SKM-1 (cell line): ENCODE measurements at regions not wholly inside any gene's neighbourhood (a gene's known extent, or its start where the extent isn't known, plus 50 kb on each side); places are given as distances from the start of the nearest gene placed in this dataset.
"Not testable (repeated sequence)": the region's sequence is repeated elsewhere in the genome, so short reads cannot be mapped to it uniquely, and the experiment has no call there.

Source experiments
- DNase-seq: peaks from one replicate; lab custom pipeline; 2025; ENCODE audit not compliant: unreplicated experiment; lab: John Stamatoyannopoulos, UW

DNA sequence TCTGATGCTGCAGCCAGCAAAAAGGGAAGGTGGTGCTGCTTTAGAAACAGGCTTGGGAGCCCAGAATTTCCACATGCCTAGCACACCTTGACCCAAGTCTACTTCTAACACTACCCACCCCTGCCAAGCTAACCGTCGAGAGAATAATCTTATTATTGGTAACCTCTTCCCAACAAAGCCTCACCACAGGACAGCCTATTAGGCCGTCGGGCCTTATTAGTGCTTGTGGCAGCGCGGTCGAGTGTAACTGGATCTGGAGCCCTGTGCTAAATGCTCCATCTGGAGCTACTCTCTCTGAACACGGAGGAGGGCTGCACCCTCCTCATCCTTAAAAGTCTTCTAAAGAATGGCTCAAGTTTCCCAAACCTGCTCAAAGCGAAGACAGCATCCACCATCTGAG lies 165.5 kb upstream of the NFIA start:
- no peak for DNase-seq

DNA sequence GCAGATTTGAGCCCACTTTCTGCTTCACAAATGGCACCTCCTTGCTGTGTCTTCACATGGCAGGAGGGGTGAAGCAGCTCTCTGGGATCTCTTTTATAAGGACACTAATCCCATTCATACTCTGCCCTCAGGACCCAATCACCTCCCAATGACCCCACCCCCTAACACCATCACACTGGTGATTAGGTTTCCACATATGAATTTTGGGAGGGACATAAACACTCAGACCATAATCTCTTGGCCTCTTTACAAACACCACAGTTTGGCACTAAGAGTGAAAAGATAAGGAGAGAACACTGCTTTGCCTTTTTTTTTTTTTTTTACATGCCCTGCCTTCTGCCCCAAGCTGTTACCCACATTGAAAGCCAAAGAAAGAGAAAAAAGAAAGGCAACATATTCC lies 166.2 kb upstream of the NFIA start:
- no peak for DNase-seq

DNA sequence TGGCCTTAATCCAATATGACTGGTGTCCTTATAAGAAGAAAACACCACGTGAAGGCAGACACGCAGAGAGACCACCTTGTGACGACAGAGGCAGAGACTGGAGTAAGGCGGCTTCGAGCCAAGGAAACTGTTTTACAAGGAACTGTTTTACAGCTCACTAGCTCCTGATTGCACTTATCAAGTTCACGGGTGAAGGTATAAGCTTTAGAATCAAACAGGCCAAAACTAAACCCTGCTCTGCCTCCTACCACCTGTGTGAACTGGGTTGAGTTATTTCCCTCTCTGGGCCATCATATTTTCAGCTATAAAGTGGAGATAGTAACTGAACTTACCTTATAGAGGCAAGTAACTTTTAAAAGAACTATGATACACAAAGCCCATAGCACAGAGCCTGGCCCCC lies 166.9 kb upstream of the NFIA start:
- no peak for DNase-seq

DNA sequence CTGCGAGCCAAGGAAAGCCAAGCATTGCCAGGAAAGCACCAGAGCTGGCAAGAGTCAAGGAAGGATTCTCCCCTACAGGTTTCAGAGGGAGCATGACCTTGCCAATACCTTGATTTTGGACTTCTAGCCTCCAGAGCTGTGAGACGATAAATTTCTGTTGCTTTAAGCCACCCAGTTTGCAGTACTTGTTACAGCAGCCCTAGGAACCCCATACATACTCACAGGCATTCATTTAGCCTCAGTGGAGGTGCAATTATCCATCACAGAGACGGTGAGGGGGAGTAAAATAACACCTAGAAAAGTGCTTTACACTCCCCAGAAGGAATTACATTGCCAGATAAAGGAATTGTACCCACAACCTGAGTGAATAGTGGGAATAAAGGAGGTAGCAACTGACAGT lies 167.4 kb upstream of the NFIA start:
- no peak for DNase-seq

DNA sequence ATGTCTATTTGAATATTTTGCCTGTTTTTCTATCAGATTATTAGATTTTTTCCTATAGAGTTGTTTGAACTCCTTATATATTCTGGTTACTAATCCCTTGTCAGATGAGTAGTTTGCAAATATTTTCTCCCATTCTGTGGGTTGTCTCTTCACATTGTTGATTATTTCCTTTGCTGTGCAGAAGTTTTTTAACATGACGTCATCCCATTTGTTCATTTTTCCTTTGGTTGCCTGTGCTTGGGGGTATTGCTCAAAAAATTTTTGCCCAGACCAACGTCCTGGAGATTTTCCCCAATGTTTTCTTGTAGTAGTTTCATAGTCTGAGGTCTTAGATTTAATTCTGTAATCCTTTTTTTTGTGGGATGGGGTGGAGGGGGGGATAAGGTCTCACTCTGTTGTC lies 168.7 kb upstream of the NFIA start:
- not testable (repeated sequence) for DNase-seq

DNA sequence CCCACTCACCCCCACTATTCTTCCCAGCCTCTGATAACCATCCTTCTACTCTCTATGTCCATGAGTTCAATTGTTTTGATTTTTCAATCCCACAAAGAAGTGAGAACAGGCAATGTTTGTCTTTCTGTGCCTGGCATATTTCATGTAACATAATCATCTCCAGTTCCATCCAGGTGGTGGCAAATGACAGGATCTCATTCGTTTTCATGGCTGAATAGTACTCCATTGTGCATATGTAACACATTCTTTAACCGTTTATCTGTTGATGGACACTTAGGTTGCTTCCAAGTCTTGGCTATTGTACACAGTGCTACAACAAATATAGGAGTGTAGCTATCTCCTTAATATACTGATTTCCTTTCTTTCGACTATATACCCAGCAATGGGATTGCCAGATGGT lies 169.3 kb upstream of the NFIA start:
- no peak for DNase-seq

DNA sequence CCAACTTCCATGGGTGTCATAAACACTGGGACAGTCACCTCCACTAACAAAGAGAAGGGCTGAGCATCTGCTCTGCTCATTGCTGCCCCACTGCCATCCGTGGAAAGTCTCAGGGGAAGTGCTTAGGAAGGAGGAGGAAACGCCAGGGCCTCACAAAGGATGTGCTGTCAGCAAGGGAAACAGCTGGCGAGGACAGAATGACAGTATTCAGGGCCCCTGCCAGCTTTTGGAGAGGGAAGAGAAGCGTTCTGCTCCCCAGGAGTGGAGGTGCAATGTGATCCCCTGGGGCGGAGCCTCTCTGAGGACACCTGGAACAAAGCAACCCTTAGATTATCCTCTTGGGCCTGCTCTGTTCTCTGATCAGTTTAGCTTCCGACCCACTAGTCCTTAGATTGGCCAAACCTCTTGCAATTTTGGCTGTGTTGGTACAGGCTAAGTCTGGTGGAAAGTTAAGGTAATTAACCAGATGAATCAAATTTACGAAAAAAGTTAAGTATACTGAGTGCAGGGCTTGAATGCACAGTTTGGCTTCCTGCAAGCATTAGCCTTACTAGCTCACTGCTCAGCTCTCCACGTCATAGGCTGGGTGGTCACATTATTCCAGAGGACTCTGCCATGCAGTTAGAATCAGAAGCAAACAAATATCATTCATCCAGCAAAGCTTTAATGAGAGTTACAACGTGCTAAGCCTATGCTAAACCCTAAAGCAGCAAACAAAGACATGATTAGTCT lies 170.2 kb upstream of the NFIA start:
- no peak for DNase-seq

DNA sequence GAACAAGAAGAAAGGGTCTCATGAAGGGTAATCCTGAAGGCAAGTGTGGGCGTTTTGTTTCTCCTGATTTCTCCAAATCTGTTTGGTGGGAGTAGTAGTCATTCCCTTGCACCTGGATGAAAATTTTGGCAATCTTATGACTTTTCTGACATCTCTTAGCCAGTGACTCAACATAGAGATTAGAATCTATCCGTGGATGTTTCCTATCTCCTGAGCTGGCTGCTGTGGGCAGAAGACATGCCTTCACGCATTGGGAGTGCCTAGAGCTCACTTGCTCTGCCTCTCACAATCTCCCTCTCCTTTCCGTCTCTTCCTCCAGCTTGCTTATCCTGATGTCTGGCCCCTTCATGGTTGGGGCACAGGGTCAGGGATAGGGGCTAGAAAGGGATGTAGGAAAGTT lies 174.2 kb upstream of the NFIA start:
- DNase-seq: no peak

DNA sequence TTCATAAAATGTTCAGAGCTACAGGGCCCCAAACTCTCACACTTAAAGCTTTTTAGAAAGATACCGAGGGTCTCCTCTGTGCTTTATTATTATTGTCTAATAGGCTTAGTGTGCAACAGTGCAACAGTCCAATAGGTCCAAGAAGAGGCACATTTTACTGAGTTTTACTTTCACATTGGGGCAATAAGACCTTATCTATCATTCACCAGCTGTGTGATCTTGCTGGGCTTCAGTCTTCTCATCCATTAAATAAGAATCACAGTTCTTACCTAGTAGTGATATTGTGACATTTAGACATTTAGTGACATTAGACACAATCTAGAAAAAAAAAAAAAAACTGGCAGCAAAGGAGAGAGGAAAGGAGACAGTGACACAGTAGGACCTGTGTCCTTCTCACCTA lies 175.8 kb upstream of the NFIA start:
- DNase-seq: no peak

DNA sequence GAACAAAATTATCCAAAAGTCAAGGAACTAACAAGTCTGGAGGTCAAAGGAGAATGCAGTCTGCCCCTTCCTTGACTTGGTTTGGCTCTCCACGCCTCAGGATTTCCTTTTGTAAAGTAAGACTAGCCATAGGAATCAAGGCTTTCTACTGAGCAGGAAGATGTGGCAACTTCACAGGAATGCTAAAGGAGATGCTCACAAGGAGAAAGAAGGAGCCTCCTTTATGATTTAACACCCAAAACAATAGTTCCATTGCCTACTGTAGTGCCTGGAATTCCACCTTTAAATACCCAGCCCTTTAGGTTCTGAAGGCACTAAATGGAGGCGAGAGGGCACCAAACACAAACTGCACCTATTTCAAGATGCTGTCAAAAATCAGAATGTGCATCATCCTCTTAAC lies 176.3 kb upstream of the NFIA start:
- no peak for DNase-seq

DNA sequence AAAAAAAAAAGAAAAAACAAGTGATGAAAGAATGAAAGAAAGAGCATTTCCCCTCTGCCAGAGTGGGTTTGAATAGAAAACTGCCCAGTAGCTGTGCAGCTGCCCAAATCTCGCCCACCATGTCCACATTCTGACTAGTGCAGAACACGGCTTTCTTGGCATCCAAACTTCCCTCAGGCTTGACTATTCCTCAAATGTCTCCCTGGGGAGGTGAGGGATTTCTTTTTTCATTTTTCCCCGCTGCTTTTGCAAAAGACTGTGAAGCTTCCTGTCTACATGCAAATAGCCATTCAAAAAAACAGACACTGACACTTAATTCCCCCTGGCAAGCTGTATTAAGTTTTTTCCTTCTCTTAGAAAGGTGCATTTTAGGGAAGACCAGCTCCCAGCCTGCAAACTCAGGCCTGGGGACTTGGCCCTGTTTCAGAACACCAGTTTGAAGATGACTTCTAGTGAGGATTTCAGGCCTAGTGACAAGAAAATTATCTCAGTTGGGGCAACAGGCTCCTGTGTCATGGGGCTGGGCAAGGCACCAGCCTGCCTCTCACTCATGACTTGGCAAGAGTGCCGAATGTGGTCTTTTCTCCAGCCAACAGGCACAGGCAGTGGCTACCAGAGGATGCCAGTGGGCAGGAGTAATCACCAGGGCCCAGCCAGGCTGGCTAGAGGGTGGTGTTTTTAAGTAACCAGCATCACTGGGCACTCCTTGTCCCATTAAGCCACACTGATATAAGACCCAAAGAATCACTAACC lies 178.1 kb upstream of the NFIA start:
- no peak for DNase-seq

DNA sequence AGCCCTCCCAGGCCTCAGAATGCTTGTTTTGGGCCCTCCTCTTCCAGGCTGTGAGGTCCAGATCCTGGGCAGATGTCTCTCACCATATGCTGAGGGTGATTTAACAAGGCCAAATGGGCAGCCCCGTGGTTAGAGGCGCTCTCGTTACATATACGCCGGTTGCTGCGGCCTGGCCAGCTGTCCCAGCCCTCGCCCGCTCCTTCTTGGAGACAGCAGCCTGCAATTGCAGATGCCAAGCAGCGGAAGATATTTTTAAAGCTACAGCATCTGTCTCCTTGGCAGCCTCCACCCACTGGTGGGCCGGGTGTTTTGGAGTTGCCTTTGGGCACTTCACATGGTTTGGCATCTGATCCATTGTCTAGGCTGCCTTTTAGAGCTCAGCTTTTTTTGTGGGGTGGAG lies 178.8 kb upstream of the NFIA start:
- no peak for DNase-seq

DNA sequence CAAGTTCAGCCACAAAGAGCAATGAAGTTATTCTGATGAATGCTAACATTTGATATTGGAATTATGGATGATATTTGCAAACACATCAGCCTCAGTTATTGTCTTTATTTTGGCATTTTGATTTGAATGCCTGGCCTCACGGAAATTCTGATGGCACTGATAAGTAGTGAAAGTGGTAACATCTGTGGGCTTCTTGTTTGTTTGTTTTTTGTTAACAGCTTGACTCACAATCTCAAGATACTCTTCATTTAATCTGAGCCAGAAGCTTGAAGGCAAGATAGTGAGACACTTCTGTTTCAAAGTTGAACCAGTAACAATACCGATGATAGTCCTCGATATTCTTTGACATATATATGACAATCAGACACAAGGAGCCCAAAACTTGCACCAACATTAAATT lies 182.9 kb upstream of the NFIA start:
- no peak for DNase-seq

DNA sequence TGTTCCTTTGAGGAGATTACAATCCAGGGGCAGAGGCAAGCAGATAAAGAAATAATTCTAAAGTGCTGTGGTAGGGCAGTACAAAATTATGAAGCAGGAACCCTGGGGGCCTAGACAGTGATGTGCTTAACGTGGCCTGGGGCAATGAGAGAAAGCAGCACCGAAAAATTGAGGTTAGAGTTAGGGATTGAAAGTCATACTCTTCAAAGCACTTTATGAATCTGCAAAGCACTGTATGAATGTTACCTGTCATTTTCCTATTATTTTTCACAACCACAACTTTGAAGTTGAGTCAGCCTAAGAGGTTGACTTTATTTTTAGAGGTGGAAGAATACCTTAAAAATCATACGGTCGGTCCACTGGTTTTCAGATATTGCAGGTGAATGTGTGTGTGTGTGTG lies 183.4 kb upstream of the NFIA start:
- no peak for DNase-seq

DNA sequence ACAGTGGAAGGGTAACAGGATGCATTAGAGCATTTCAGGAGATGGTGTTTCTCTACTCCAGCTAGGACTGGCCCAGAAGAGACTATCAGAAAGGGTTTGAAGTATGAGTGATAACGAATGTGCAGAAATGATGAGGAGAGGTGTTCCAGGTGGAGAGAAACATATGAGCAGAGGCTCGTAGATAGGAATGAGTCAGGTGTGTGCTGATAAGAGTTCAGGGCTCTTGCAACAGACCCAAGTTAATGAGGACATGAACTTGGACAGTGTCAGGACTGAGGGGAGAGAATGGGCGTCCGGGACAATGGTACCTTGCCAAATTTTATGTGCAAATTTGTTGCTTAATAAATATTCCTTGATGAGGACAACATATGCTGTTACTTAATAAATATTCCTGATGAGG lies 183.9 kb upstream of the NFIA start:
- DNase-seq: no peak

DNA sequence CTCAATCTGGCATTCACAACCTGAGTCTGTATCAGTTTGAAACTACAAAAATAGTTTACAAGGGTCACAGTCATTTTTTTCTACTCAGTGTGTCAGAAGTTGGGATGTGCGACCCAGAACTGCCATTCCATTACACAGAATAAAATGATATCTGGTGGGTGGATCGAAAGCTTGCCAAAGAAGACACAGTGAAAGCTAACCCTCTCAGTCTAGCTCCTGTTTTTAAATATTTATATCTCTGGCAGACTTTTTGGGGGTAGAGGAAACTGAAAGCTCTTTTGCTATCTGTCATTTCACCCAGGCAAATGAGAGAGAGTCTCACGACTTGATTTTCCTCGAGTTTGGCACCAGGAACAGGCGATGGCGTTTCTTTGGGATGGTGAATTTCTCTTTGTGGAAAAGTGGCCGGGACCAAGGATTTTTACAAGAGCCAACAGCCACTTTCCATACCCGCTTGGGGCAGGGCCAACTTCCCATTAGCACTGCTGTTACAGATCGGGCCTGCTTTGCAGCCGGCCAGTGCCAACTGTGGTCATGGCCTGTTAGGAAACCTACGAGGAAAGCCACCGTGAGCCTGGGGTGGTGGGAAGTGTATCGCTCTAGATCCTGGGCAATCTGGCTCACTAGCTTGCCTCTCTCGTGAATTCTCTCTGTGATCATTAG lies 185.5 kb upstream of the NFIA start:
- DNase-seq: no peak

DNA sequence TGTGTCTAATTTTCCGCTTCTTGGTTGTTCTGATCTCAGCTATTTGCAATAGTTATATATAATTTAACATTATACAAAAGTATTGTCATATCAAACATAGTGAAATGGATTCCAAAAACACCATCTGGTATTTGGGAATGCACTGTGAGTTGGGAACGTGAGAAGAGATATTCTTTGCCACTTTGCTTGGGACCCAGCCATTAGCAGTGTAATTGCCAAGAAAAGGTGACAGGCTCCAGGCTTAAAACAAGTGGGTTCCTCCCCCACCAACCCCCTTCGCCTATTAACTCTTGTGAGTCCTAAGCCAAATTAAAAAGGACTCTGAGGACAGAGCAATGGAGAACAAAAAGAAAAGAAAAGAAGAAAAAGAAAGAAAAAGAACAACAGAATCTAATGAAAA lies 186.7 kb upstream of the NFIA start:
- DNase-seq: no peak

DNA sequence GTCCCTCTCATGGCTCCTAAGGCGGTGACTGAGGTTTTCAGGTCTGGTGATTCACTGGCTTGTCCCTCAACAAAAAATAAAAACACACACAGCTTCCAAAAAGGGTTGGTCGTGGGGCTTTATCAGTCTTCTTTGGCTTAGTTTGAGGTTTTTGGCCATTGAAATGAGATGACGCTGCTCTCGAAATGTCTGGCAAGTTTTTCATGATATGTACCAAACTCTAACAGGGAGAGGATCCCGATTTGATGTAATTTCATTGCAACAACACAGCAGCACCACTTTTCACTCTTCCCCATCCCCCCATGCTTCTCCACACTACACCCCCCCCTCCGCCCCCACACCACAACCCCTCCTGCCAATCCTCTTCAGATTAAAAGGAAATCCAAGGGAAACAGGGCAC lies 187.1 kb upstream of the NFIA start:
- no peak for DNase-seq

DNA sequence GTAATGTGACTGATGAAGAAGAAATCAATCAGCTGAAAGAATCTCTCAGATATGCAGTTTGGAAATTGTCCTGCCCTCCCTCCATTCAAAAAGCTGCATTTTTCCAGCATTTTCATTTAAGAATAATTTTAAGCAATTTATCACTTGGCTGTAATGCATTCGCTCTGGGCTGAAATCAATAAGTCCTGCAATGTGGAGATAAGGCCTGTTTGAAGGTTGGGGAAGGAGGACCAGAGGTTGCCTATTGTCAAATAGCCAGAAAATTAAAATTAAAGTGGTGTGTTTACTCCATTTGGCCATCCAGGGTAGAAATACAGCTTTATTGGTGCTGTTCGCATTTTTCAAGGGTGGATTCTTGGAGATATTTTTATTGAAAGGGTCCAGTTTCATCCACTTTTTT lies 187.6 kb upstream of the NFIA start:
- DNase-seq: no peak

DNA sequence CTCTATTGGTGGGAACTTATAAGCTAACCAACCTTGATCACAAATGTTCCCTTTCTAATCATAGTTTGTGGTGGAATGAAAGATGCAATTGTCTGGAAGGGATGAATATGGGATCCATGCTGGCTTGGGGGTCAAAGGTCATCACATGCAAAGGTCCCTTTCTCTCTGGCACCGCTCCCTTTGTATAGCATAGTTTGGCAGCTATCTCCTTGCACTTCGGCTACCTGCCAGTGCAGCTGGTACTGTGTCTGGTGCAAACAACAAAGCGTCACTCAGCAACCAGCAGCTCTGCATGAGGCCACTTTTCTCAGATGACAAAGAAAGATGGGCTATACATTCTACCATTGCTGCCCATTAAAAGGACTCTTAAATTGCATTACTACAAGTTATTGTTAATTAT lies 188.2 kb upstream of the NFIA start:
- DNase-seq: no peak

DNA sequence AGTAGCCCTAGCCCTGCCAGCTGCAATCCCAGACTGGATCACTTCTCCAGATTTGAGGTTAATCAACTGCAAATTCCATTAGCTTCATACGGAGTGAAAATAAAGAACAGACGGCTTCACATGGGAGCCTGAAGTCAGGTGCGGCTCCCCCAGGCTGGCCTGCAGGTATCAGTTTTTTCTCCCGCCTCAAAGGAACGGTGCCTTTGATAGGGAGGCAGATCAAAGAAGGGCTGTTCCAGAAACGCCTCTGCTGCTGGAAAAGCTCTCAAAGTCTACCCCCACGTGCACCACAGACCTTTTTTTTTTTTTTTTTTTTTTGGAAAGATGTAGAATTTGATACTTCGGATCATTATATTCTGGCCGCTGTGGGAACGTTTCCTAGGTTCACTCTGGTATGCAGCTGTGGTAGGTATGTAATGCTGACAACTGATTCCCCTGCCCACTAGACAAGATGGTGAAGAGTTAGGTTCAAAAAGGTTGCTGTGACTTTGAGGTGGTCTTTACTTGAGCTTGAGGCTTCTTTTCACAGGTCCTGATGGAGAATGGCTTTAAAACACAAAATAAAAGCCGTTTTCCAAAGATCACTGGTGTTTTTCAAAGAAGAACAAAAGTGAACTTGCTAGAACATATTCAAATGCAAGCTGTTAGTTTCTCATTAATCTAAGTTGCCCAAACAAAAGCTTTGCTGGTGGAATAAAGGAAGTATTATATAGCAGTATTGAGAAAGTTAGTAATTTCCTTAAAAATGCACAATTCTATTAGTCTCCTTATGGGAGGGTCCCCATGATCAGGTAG lies 189.0 kb upstream of the NFIA start:
- no peak for DNase-seq

DNA sequence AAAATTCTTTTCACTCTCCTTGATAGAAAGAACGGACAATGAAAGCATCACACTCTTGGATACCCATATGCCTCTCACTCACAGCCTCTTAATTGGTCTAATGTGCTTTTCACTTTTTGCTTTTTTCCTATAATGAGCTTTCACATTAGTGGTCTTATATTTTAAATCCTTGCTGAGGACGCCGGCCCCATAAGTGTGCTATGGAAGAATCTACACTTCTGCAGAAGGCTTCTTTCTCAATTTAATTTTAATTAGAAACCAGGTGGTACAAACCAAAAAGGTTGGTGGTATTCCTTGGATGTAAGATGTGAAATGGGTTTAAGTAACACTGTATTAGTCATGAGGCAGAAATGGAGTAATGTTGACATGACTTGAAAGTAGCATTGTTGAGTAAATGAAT lies 190.6 kb upstream of the NFIA start:
- DNase-seq: no peak
